GM18505 (cell line): ENCODE measurements at regions not wholly inside any gene's neighbourhood (a gene's known extent, or its start where the extent isn't known, plus 50 kb on each side); places are given as distances from the start of the nearest gene placed in this dataset.

Experiments
- ATAC-seq: cut with Tn5 transposase; IDR thresholded peaks from one replicate; pipeline ENCODE4 v1.9.1; 2021; ENCODE audit not compliant: unreplicated experiment
- POLR2A ChIP-seq: IDR thresholded peaks from 4 replicates; pipeline ENCODE4 v1.6.1; 2011; ENCODE audit warnings: borderline replicate concordance; ENCODE audit not compliant: insufficient read depth, insufficient read length; ENCODE audit errors: extremely low read depth

- TF ChIP-seq POLR2A: no peak
- no peak for ATAC-seq
Measured at GRCh38 chr13:64223016-64223415, 2807.4 kb upstream of the PCDH20 start.

GRCh38 chr13:64206430-64207225 is 2791.0 kb upstream of the PCDH20 start:
- no peak for TF ChIP-seq POLR2A
- ATAC-seq: no peak

- TF ChIP-seq POLR2A: no peak
- ATAC-seq: no peak
Measured at GRCh38 chr13:64202517-64202916, 2786.9 kb upstream of the PCDH20 start.

- TF ChIP-seq POLR2A: no peak
- no peak for ATAC-seq
Measured at GRCh38 chr13:64197232-64197631, 2781.6 kb upstream of the PCDH20 start.

GRCh38 chr13:64186503-64187250 is 2771.0 kb upstream of the PCDH20 start:
- ATAC-seq: no peak
- TF ChIP-seq POLR2A: no peak

GRCh38 chr13:64186071-64186470 is 2770.4 kb upstream of the PCDH20 start:
- ATAC-seq: no peak
- no peak for TF ChIP-seq POLR2A

GRCh38 chr13:64180756-64181155 is 2765.1 kb upstream of the PCDH20 start:
- ATAC-seq: no peak
- no peak for TF ChIP-seq POLR2A

GRCh38 chr13:64165826-64166225 is 2750.2 kb upstream of the PCDH20 start:
- no peak for ATAC-seq
- no peak for TF ChIP-seq POLR2A

GRCh38 chr13:64164435-64164834 is 2748.8 kb upstream of the PCDH20 start:
- no peak for ATAC-seq
- TF ChIP-seq POLR2A: no peak

- TF ChIP-seq POLR2A: no peak
- no peak for ATAC-seq
Measured at GRCh38 chr13:64160479-64160878, 2744.8 kb upstream of the PCDH20 start.

- no peak for TF ChIP-seq POLR2A
- ATAC-seq: no peak
Measured at GRCh38 chr13:64158908-64159307, 2743.3 kb upstream of the PCDH20 start.

- TF ChIP-seq POLR2A: no peak
- ATAC-seq: no peak
Measured at GRCh38 chr13:64154514-64154913, 2738.9 kb upstream of the PCDH20 start.

- no peak for ATAC-seq
Measured at GRCh38 chr13:64130600-64130999, 2715.0 kb upstream of the PCDH20 start.

GRCh38 chr13:64130171-64130570 is 2714.5 kb upstream of the PCDH20 start:
- ATAC-seq: no peak
- TF ChIP-seq POLR2A: no peak

More at GRCh38 chr13:64130600-64130999, 2715.0 kb upstream of the PCDH20 start:
- TF ChIP-seq POLR2A: no peak
